Keratinocyte (primary cell): ENCODE measurements at regions not wholly inside any gene's neighbourhood (a gene's known extent, or its start where the extent isn't known, plus 50 kb on each side); places are given as distances from the start of the nearest gene placed in this dataset.

Experiments
- DNase-seq: peaks from one replicate; pipeline ENCODE4 v3.0.0-alpha.2; 2011; ENCODE audit warnings: low read depth, missing footprints, low spot score
- FAIRE-seq: peaks from 2 replicates; lab custom pipeline; 2011; peaks lifted over from hg19 to GRCh38; lab: Jason Lieb, UNC
- H2AFZ ChIP-seq: 2 replicates; pipeline ENCODE4 v1.6.0; 2012; ENCODE audit warnings: low read length, control low read depth, inconsistent platforms; ENCODE audit not compliant: control insufficient read depth
- H3K27ac ChIP-seq: 2 replicates; pipeline ENCODE4 v1.5.1; 2011; ENCODE audit warnings: low read length; ENCODE audit not compliant: control insufficient read depth, insufficient read depth
- H3K27me3 ChIP-seq: 3 replicates; pipeline ENCODE4 v1.6.0; 2011; ENCODE audit warnings: low read length; ENCODE audit not compliant: control insufficient read depth, insufficient read depth; ENCODE audit errors: extremely low read depth
- H3K36me3 ChIP-seq, 2 experiments: 2 replicates in 1 of 2; 3 replicates in 1 of 2; pipeline ENCODE4 v1.5.1; 2011; ENCODE audit warnings: low read length in 2 of 2, mild to moderate bottlenecking in 1 of 2; ENCODE audit not compliant: control insufficient read depth in 2 of 2, insufficient read depth in 2 of 2; ENCODE audit errors: extremely low read depth in 1 of 2
- H3K4me1 ChIP-seq: 3 replicates; pipeline ENCODE4 v1.5.1; 2011; ENCODE audit warnings: low read length; ENCODE audit not compliant: control insufficient read depth, insufficient read depth; ENCODE audit errors: extremely low read depth
- H3K4me2 ChIP-seq: 3 replicates; pipeline ENCODE4 v1.6.0; 2011; ENCODE audit warnings: low read depth, low read length; ENCODE audit not compliant: control insufficient read depth, insufficient read depth; ENCODE audit errors: extremely low read depth
- H3K4me3 ChIP-seq, 3 experiments: fragments of 200-600 bp in 1 of 3; sonication (generic) in 1 of 3; 2 replicates in 2 of 3; 3 replicates in 1 of 3; pipeline ENCODE4 v1.5.1; 2011 to 2016; ENCODE audit warnings: low read length in 3 of 3, mild to moderate bottlenecking in 3 of 3, control low read depth in 2 of 3, inconsistent platforms in 1 of 3, low read depth in 1 of 3, mixed read lengths in 1 of 3, mixed run types in 1 of 3, moderate library complexity in 1 of 3; ENCODE audit not compliant: control insufficient read depth in 2 of 3, insufficient read depth in 2 of 3; ENCODE audit errors: extremely low read depth in 1 of 3
- H3K79me2 ChIP-seq: 2 replicates; pipeline ENCODE4 v1.6.0; 2012; ENCODE audit warnings: low read length; ENCODE audit not compliant: control insufficient read depth, insufficient read depth
- H3K9ac ChIP-seq: 3 replicates; pipeline ENCODE4 v1.6.0; 2011; ENCODE audit warnings: low read length; ENCODE audit not compliant: control insufficient read depth, insufficient read depth; ENCODE audit errors: extremely low read depth
- H3K9me1 ChIP-seq: 3 replicates; pipeline ENCODE4 v1.6.0; 2011; ENCODE audit warnings: low read length; ENCODE audit not compliant: control insufficient read depth, insufficient read depth; ENCODE audit errors: extremely low read depth
- H3K9me3 ChIP-seq: 2 replicates; pipeline ENCODE4 v1.5.1; 2012; ENCODE audit warnings: low read depth, low read length; ENCODE audit not compliant: control insufficient read depth
- H4K20me1 ChIP-seq: 3 replicates; pipeline ENCODE4 v1.6.0; 2011; ENCODE audit warnings: low read length; ENCODE audit not compliant: control insufficient read depth, insufficient read depth; ENCODE audit errors: extremely low read depth
- CTCF ChIP-seq, 3 experiments: IDR thresholded peaks in 1 of 3; conservative IDR thresholded peaks in 1 of 3; optimal IDR thresholded peaks in 1 of 3; 2 replicates in 2 of 3; 3 replicates in 1 of 3; pipeline versions ENCODE3 to v1.5.1; 2011; ENCODE audit warnings: low read length in 3 of 3, mild to moderate bottlenecking in 3 of 3, moderate library complexity in 2 of 3, control low read depth in 1 of 3, inconsistent platforms in 1 of 3; ENCODE audit not compliant: insufficient read depth in 2 of 3; ENCODE audit errors: extremely low read depth in 1 of 3
- EZH2 ChIP-seq: IDR thresholded peaks from one replicate; pipeline ENCODE4 v1.6.1; 2012; ENCODE audit warnings: inconsistent platforms, mild to moderate bottlenecking, low read length, moderate library complexity
- dilution Hi-C: fragments of 300-500 bp; cut with MboI; formaldehyde crosslinking; loops from one replicate; pipeline ENCODE4 v1.7.0; 2020; ENCODE audit warnings: low sequenced_read_pairs; ENCODE audit not compliant: extremely low pct_ligation_motif_present

- no peak overlapping the region for H3K9ac ChIP-seq
- FAIRE-seq, result no peak
Measured at GRCh38 chr20:48155268-48155667, 370.0 kb upstream of the SULF2 start.

GRCh38 chr20:48154040-48154765, 368.9 kb upstream of the SULF2 start:
- Histone ChIP-seq H3K4me3 (no peak overlapping the region), H2AFZ (no peak overlapping the region), H3K4me1 (no peaks in the 10 kb centered on the region), H3K79me2 (no peaks in the 10 kb centered on the region), H3K27me3 (peaks cover 3% of the 10 kb centered on the region), H4K20me1 (no peaks in the 10 kb centered on the region), H3K9me1 (no peaks in the 10 kb centered on the region), H3K27ac (no peak overlapping the region), H3K9me3 (peaks cover 9% of the 10 kb centered on the region), H3K36me3 (no peaks in the 10 kb centered on the region), H3K4me2 (no peak overlapping the region), H3K9ac (no peak overlapping the region)
- no peak for TF ChIP-seq EZH2
- TF ChIP-seq CTCF (optimal IDR thresholded peaks at IDR 0.05 in 1 of 3, IDR thresholded peaks at IDR 0.05 in 1 of 3, conservative IDR thresholded peaks at IDR 0.05 in 1 of 3; ENCODE audit: extremely low read depth in 1 of 3, insufficient read depth in 2 of 3, low read length in 3 of 3), result no peak
- dilution Hi-C loops, result no loop called here
- FAIRE-seq (no peak), DNase-seq (no peak)

More at GRCh38 chr20:48155268-48155667, 370.0 kb upstream of the SULF2 start:
- DNase-seq, result no peak
- Histone ChIP-seq H3K36me3 (no peaks in the 10 kb centered on the region), H3K9me1 (no peaks in the 10 kb centered on the region), H3K9me3 (peaks cover 9% of the 10 kb centered on the region), H3K4me1 (no peaks in the 10 kb centered on the region), H3K27ac (no peak overlapping the region), H3K27me3 (peaks cover 3% of the 10 kb centered on the region), H3K4me2 (no peak overlapping the region), H3K79me2 (no peaks in the 10 kb centered on the region), H2AFZ (no peak overlapping the region), H4K20me1 (no peaks in the 10 kb centered on the region), H3K4me3 (no peak overlapping the region)
- TF ChIP-seq CTCF (optimal IDR thresholded peaks at IDR 0.05 in 1 of 3, IDR thresholded peaks at IDR 0.05 in 1 of 3, conservative IDR thresholded peaks at IDR 0.05 in 1 of 3; ENCODE audit: extremely low read depth in 1 of 3, insufficient read depth in 2 of 3, low read length in 3 of 3) (no peak), EZH2 (no peak)
- dilution Hi-C loops, result no loop called here
